AG09319 (cell line): ENCODE measurements at regions not wholly inside any gene's neighbourhood (a gene's known extent, or its start where the extent isn't known, plus 50 kb on each side); places are given as distances from the start of the nearest gene placed in this dataset.
"Not testable (repeated sequence)": the region's sequence is repeated elsewhere in the genome, so short reads cannot be mapped to it uniquely, and the experiment has no call there.

Source experiments
- DNase-seq: peaks from one replicate; pipeline ENCODE4 v3.0.0-alpha.2; 2010; ENCODE audit warnings: low read depth; ENCODE audit errors: extremely low read depth
- TF ChIP-seq, protein P1 (sequence below): IDR thresholded peaks from 2 replicates; pipeline ENCODE4 v1.5.1; 2011; ENCODE audit warnings: low read depth, mild to moderate bottlenecking, inconsistent platforms, low read length, moderate library complexity

GRCh38 chr13:22861958-22862466 lies 318.8 kb upstream of the SGCG start:
- TF ChIP-seq, protein P1, sequence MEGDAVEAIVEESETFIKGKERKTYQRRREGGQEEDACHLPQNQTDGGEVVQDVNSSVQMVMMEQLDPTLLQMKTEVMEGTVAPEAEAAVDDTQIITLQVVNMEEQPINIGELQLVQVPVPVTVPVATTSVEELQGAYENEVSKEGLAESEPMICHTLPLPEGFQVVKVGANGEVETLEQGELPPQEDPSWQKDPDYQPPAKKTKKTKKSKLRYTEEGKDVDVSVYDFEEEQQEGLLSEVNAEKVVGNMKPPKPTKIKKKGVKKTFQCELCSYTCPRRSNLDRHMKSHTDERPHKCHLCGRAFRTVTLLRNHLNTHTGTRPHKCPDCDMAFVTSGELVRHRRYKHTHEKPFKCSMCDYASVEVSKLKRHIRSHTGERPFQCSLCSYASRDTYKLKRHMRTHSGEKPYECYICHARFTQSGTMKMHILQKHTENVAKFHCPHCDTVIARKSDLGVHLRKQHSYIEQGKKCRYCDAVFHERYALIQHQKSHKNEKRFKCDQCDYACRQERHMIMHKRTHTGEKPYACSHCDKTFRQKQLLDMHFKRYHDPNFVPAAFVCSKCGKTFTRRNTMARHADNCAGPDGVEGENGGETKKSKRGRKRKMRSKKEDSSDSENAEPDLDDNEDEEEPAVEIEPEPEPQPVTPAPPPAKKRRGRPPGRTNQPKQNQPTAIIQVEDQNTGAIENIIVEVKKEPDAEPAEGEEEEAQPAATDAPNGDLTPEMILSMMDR: no peak
- DNase-seq: no peak

- no peak for DNase-seq
- TF ChIP-seq, protein P1: no peak
Measured at GRCh38 chr13:22862478-22862877, 318.3 kb upstream of the SGCG start.

DNA sequence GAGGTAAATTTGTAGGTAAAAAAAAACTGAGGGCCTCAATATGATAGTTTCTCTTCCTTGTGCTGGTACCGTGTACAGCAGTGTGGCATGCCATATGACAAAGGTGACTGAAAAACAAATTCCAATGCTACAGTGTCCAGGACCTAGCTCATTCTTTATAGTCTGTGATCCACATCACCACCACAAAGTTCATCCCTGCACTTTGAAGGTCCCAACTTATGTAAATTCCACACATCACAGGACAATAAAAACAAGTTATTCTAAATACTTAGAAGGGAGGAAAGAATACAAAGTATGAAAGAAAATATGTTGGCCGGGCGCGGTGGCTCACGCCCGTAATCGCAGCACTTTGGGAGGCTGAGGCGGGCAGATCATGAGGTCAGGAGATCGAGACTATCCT lies 314.6 kb upstream of the SGCG start:
- TF ChIP-seq, protein P1: no peak
- DNase-seq: no peak

- TF ChIP-seq, protein P1: no peak
- DNase-seq: no peak
Measured at GRCh38 chr13:22871231-22871630, 309.5 kb upstream of the SGCG start.

GRCh38 chr13:22874839-22875238 lies 305.9 kb upstream of the SGCG start:
- DNase-seq: no peak
- TF ChIP-seq, protein P1: no peak

- TF ChIP-seq, protein P1: no peak
- DNase-seq: no peak
Measured at GRCh38 chr13:22877421-22877820, 303.4 kb upstream of the SGCG start.

- DNase-seq: no peak
- TF ChIP-seq, protein P1: no peak
Measured at GRCh38 chr13:22880741-22881720, 299.7 kb upstream of the SGCG start.

- not testable (repeated sequence) for DNase-seq
Measured at GRCh38 chr13:22881721-22882608, 298.8 kb upstream of the SGCG start.
